ENCODE measurements at regions not wholly inside any gene's neighbourhood (a gene's known extent, or its start where the extent isn't known, plus 50 kb on each side); places are given as distances from the start of the nearest gene placed in this dataset.

DNA sequence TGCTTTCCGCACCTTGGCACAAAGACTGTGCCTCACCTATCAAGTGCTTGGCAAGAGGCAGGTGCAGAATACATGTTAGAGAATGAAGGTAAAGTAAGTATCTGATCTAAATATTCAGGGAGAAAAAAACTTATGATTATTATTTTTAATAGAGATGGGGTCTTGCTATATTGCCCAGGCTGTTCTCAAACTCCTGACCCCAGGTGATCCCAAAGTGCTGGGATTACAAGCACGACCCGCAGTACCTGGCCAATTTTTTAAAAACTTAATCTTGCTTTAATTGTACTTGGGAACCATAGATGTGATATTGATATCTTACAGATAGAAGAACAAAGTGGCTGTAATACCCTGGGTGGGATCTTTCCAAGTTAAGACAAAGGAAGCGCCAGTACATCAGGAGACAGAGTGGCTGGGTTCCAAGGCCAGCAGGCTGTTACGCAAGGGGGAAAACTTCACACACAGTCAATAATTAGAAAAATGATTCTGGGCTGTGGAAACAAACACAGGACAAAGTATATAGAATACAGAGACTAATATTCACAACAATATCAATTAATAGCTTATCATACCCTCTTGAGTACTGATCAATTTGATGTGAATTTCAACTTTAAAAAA is 58.6 kb upstream of the ATP1A1 start (continued):
- TF ChIP-seq NCOR1 (IDR thresholded peaks at IDR 0.05; ENCODE audit: borderline replicate concordance, low read length) (peak; percentile 51; the same call in 1 of the 2 replicates), ZNF562 (CRISPR knock-in tag; IDR thresholded peaks at IDR 0.05; ENCODE audit: borderline replicate concordance) (no peak), HNF4G (IDR thresholded peaks at IDR 0.05; ENCODE audit: borderline replicate concordance, low read depth, low read length) (peak; percentile 5; the same call in 1 of the 2 replicates), HNF4G (CRISPR knock-in tag; IDR thresholded peaks at IDR 0.05; ENCODE audit: borderline replicate concordance, low read depth) (no peak), IKZF1 (IDR thresholded peaks at IDR 0.05) (no peak), GTF2F1 (IDR thresholded peaks at IDR 0.05; ENCODE audit: low read length) (no peak), FOXM1 (CRISPR knock-in tag; IDR thresholded peaks at IDR 0.05) (no peak), STAT5B (CRISPR knock-in tag; IDR thresholded peaks at IDR 0.05) (no peak), ZBTB14 (CRISPR knock-in tag; IDR thresholded peaks at IDR 0.05) (no peak), CHD2 (IDR thresholded peaks at IDR 0.05; ENCODE audit: low read depth, low read length) (no peak), ZNF891 (CRISPR knock-in tag; IDR thresholded peaks at IDR 0.05) (no peak), ZNF790 (CRISPR knock-in tag; IDR thresholded peaks at IDR 0.05; ENCODE audit: borderline replicate concordance) (no peak), FOSL2 (CRISPR knock-in tag; IDR thresholded peaks at IDR 0.05) (peak; percentile 62), SMC3 (IDR thresholded peaks at IDR 0.05; ENCODE audit: low read length) (no peak), POLR2A (IDR thresholded peaks at IDR 0.05; ENCODE audit: insufficient read depth in 1 of 2, low read depth in 2 of 2, low read length in 2 of 2) (no peak), ZNF605 (CRISPR knock-in tag; IDR thresholded peaks at IDR 0.05) (no peak), ZNF296 (CRISPR knock-in tag; conservative IDR thresholded peaks at IDR 0.05) (no peak), SKI (IDR thresholded peaks at IDR 0.05; ENCODE audit: partially characterized antibody) (no peak), IRX3 (CRISPR knock-in tag; IDR thresholded peaks at IDR 0.05; ENCODE audit: borderline replicate concordance, low read depth) (no peak), ZNF772 (CRISPR knock-in tag; IDR thresholded peaks at IDR 0.05) (no peak), E2F2 (CRISPR knock-in tag; IDR thresholded peaks at IDR 0.05; ENCODE audit: borderline replicate concordance) (no peak), ZBTB1 (CRISPR knock-in tag; IDR thresholded peaks at IDR 0.05; ENCODE audit: borderline replicate concordance) (no peak), ZBTB46 (CRISPR knock-in tag; IDR thresholded peaks at IDR 0.05; ENCODE audit: borderline replicate concordance) (no peak), ETV6 (CRISPR knock-in tag; conservative IDR thresholded peaks at IDR 0.05) (no peak)
- TF ChIP-seq, protein P1, sequence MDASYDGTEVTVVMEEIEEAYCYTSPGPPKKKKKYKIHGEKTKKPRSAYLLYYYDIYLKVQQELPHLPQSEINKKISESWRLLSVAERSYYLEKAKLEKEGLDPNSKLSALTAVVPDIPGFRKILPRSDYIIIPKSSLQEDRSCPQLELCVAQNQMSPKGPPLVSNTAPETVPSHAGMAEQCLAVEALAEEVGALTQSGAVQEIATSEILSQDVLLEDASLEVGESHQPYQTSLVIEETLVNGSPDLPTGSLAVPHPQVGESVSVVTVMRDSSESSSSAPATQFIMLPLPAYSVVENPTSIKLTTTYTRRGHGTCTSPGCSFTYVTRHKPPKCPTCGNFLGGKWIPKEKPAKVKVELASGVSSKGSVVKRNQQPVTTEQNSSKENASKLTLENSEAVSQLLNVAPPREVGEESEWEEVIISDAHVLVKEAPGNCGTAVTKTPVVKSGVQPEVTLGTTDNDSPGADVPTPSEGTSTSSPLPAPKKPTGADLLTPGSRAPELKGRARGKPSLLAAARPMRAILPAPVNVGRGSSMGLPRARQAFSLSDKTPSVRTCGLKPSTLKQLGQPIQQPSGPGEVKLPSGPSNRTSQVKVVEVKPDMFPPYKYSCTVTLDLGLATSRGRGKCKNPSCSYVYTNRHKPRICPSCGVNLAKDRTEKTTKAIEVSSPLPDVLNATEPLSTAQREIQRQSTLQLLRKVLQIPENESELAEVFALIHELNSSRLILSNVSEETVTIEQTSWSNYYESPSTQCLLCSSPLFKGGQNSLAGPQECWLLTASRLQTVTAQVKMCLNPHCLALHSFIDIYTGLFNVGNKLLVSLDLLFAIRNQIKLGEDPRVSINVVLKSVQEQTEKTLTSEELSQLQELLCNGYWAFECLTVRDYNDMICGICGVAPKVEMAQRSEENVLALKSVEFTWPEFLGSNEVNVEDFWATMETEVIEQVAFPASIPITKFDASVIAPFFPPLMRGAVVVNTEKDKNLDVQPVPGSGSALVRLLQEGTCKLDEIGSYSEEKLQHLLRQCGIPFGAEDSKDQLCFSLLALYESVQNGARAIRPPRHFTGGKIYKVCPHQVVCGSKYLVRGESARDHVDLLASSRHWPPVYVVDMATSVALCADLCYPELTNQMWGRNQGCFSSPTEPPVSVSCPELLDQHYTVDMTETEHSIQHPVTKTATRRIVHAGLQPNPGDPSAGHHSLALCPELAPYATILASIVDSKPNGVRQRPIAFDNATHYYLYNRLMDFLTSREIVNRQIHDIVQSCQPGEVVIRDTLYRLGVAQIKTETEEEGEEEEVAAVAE (CRISPR knock-in tag; IDR thresholded peaks at IDR 0.05; ENCODE audit: borderline replicate concordance): no peak
